ENCODE measurements at regions not wholly inside any gene's neighbourhood (a gene's known extent, or its start where the extent isn't known, plus 50 kb on each side); places are given as distances from the start of the nearest gene placed in this dataset.

DNA sequence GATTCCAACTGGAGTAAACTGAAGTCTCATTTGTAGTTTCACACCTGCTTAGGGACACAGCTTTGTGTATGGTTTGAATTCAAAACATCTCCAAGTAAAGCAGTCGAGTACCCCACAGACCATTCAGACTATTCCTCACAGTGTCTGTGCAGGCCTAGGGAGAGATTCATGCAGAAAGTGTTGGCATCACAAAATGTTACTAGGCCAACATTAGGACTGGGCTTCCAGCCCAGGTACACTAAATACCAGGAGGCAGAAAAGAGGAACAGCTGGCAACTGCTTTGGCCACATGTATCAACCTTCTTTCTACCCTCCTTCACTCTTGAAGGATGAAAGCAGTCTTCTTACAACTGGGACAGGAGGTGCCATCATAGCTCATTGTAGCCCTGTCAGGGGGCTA lies 270.4 kb upstream of the TMEFF2 start:
- TF ChIP-seq, protein P1, sequence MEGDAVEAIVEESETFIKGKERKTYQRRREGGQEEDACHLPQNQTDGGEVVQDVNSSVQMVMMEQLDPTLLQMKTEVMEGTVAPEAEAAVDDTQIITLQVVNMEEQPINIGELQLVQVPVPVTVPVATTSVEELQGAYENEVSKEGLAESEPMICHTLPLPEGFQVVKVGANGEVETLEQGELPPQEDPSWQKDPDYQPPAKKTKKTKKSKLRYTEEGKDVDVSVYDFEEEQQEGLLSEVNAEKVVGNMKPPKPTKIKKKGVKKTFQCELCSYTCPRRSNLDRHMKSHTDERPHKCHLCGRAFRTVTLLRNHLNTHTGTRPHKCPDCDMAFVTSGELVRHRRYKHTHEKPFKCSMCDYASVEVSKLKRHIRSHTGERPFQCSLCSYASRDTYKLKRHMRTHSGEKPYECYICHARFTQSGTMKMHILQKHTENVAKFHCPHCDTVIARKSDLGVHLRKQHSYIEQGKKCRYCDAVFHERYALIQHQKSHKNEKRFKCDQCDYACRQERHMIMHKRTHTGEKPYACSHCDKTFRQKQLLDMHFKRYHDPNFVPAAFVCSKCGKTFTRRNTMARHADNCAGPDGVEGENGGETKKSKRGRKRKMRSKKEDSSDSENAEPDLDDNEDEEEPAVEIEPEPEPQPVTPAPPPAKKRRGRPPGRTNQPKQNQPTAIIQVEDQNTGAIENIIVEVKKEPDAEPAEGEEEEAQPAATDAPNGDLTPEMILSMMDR (IDR thresholded peaks at IDR 0.05; ENCODE audit: low read depth, low read length), result no peak
- no peak for TF ChIP-seq EZH2phosphoT487 (IDR thresholded peaks at IDR 0.05; ENCODE audit: low read depth)
